Lower leg skin (tissue), 3 donors: ENCODE measurements at regions not wholly inside any gene's neighbourhood (a gene's known extent, or its start where the extent isn't known, plus 50 kb on each side); places are given as distances from the start of the nearest gene placed in this dataset.

Experiments
- CTCF ChIP-seq, 3 donors: fragments of 450-650 bp; IDR thresholded peaks; one replicate each; pipeline ENCODE4 v1.5.1; 2016; ENCODE audit warnings: antibody characterized with exemption in 3 of 3, mild to moderate bottlenecking in 3 of 3, moderate library complexity in 2 of 3
- POLR2A ChIP-seq, 2 donors: fragments of 450-650 bp; IDR thresholded peaks; one replicate each; pipeline ENCODE4 v1.6.1; 2016 to 2017; ENCODE audit warnings: antibody characterized with exemption in 2 of 2, mild to moderate bottlenecking in 1 of 2, moderate library complexity in 1 of 2

- no peak for TF ChIP-seq CTCF (IDR thresholded peaks at IDR 0.05)
- TF ChIP-seq POLR2A (IDR thresholded peaks at IDR 0.05), result no peak
Measured at GRCh38 chr5:15263942-15264341, 236.0 kb upstream of the FBXL7 start.
